ENCODE measurements at regions not wholly inside any gene's neighbourhood (a gene's known extent, or its start where the extent isn't known, plus 50 kb on each side); places are given as distances from the start of the nearest gene placed in this dataset.

- intact Hi-C loops (cut with micrococcal nuclease): no loop called here
- no peak overlapping the region for H3K4me3 Mint-ChIP-seq
- no peaks in the 10 kb centered on the region for H3K36me3 Mint-ChIP-seq
- ChIA-PET POLR2A (no interaction called here), CTCF (no interaction called here)
- H3K27ac Mint-ChIP-seq: no peak overlapping the region
- no peak for DNase-seq
- no peaks in the 10 kb centered on the region for H3K27me3 Mint-ChIP-seq
- no peaks in the 10 kb centered on the region for H3K4me1 Mint-ChIP-seq (ENCODE audit: low read depth)
- peaks cover 14% of the 10 kb centered on the region for H3K9me3 Mint-ChIP-seq
Measured at GRCh38 chr16:62974424-62974823, 938.2 kb upstream of the CDH8 start.

- Mint-ChIP-seq H3K9me3 (peaks cover 16% of the 10 kb centered on the region), H3K27me3 (no peaks in the 10 kb centered on the region), H3K4me3 (no peak overlapping the region), H3K36me3 (no peaks in the 10 kb centered on the region), H3K4me1 (ENCODE audit: low read depth) (no peaks in the 10 kb centered on the region), H3K27ac (no peak overlapping the region)
- DNase-seq: no peak
- ChIA-PET CTCF (no interaction called here), POLR2A (no interaction called here)
- intact Hi-C loops (cut with micrococcal nuclease): no loop called here
Measured at GRCh38 chr16:62970851-62971250, 934.6 kb upstream of the CDH8 start.

GRCh38 chr16:62969711-62970318, 933.6 kb upstream of the CDH8 start:
- no peaks in the 10 kb centered on the region for H3K4me1 Mint-ChIP-seq (ENCODE audit: low read depth)
- ChIA-PET CTCF (no interaction called here), POLR2A (no interaction called here)
- H3K27me3 Mint-ChIP-seq: no peaks in the 10 kb centered on the region
- intact Hi-C loops (cut with micrococcal nuclease): no loop called here
- H3K27ac Mint-ChIP-seq: no peak overlapping the region
- peaks cover 12% of the 10 kb centered on the region for H3K9me3 Mint-ChIP-seq
- DNase-seq: no peak
- H3K4me3 Mint-ChIP-seq: no peak overlapping the region
- no peaks in the 10 kb centered on the region for H3K36me3 Mint-ChIP-seq

GRCh38 chr16:62967611-62968010, 931.4 kb upstream of the CDH8 start:
- DNase-seq: no peak
- ChIA-PET CTCF (no interaction called here), POLR2A (no interaction called here)
- H3K9me3 Mint-ChIP-seq: peaks cover 14% of the 10 kb centered on the region
- H3K27me3 Mint-ChIP-seq: no peaks in the 10 kb centered on the region
- H3K36me3 Mint-ChIP-seq: no peaks in the 10 kb centered on the region
- intact Hi-C loops (cut with micrococcal nuclease): no loop called here
- no peaks in the 10 kb centered on the region for H3K4me1 Mint-ChIP-seq (ENCODE audit: low read depth)
- H3K4me3 Mint-ChIP-seq: no peak overlapping the region
- H3K27ac Mint-ChIP-seq: no peak overlapping the region

GRCh38 chr16:62967163-62967562, 930.9 kb upstream of the CDH8 start:
- Mint-ChIP-seq H3K4me1 (ENCODE audit: low read depth) (no peaks in the 10 kb centered on the region), H3K36me3 (no peaks in the 10 kb centered on the region), H3K9me3 (peaks cover 14% of the 10 kb centered on the region), H3K27me3 (no peaks in the 10 kb centered on the region), H3K27ac (no peak overlapping the region), H3K4me3 (no peak overlapping the region)
- no peak for DNase-seq
- CTCF ChIA-PET: no interaction called here
- POLR2A ChIA-PET: no interaction called here
- intact Hi-C loops (cut with micrococcal nuclease): no loop called here

GRCh38 chr16:62966626-62967025, 930.4 kb upstream of the CDH8 start:
- POLR2A ChIA-PET: no interaction called here
- Mint-ChIP-seq H3K4me3 (no peak overlapping the region), H3K9me3 (peaks cover 14% of the 10 kb centered on the region), H3K27ac (no peak overlapping the region), H3K36me3 (no peaks in the 10 kb centered on the region), H3K4me1 (ENCODE audit: low read depth) (no peaks in the 10 kb centered on the region), H3K27me3 (no peaks in the 10 kb centered on the region)
- no peak for DNase-seq
- CTCF ChIA-PET: no interaction called here
- intact Hi-C loops (cut with micrococcal nuclease): no loop called here

GRCh38 chr16:62965831-62966230, 929.6 kb upstream of the CDH8 start:
- H3K9me3 Mint-ChIP-seq: peaks cover 14% of the 10 kb centered on the region
- no peaks in the 10 kb centered on the region for H3K36me3 Mint-ChIP-seq
- H3K27ac Mint-ChIP-seq: no peak overlapping the region
- POLR2A ChIA-PET: no interaction called here
- H3K27me3 Mint-ChIP-seq: no peaks in the 10 kb centered on the region
- no peak for DNase-seq
- H3K4me3 Mint-ChIP-seq: no peak overlapping the region
- intact Hi-C loops (cut with micrococcal nuclease): no loop called here
- no peaks in the 10 kb centered on the region for H3K4me1 Mint-ChIP-seq (ENCODE audit: low read depth)
- CTCF ChIA-PET: no interaction called here

- no peak for DNase-seq
- H3K27ac Mint-ChIP-seq: no peak overlapping the region
- ChIA-PET CTCF (no interaction called here), POLR2A (no interaction called here)
- H3K4me3 Mint-ChIP-seq: no peak overlapping the region
- no peaks in the 10 kb centered on the region for H3K36me3 Mint-ChIP-seq
- no peaks in the 10 kb centered on the region for H3K4me1 Mint-ChIP-seq (ENCODE audit: low read depth)
- peaks cover 20% of the 10 kb centered on the region for H3K9me3 Mint-ChIP-seq
- intact Hi-C loops (cut with micrococcal nuclease): no loop called here
- no peaks in the 10 kb centered on the region for H3K27me3 Mint-ChIP-seq
Measured at GRCh38 chr16:62963846-62964245, 927.6 kb upstream of the CDH8 start.

- no peak for DNase-seq
- Mint-ChIP-seq H3K27me3 (no peaks in the 10 kb centered on the region), H3K4me3 (no peak overlapping the region), H3K36me3 (no peaks in the 10 kb centered on the region), H3K4me1 (ENCODE audit: low read depth) (no peaks in the 10 kb centered on the region), H3K9me3 (peaks cover 39% of the 10 kb centered on the region), H3K27ac (no peak overlapping the region)
- ChIA-PET POLR2A (no interaction called here), CTCF (no interaction called here)
- intact Hi-C loops (cut with micrococcal nuclease): no loop called here
Measured at GRCh38 chr16:62955033-62955349, 918.8 kb upstream of the CDH8 start.

- no peak for DNase-seq
- H3K27ac Mint-ChIP-seq: no peak overlapping the region
- H3K27me3 Mint-ChIP-seq: no peaks in the 10 kb centered on the region
- H3K9me3 Mint-ChIP-seq: peaks cover 34% of the 10 kb centered on the region
- ChIA-PET POLR2A (no interaction called here), CTCF (no interaction called here)
- H3K4me1 Mint-ChIP-seq (ENCODE audit: low read depth): no peaks in the 10 kb centered on the region
- no peaks in the 10 kb centered on the region for H3K36me3 Mint-ChIP-seq
- intact Hi-C loops (cut with micrococcal nuclease): no loop called here
- H3K4me3 Mint-ChIP-seq: no peak overlapping the region
Measured at GRCh38 chr16:62954144-62955032, 918.1 kb upstream of the CDH8 start.

GRCh38 chr16:62950351-62950750, 914.1 kb upstream of the CDH8 start:
- ChIA-PET CTCF (no interaction called here), POLR2A (no interaction called here)
- Mint-ChIP-seq H3K27me3 (no peaks in the 10 kb centered on the region), H3K4me3 (no peak overlapping the region), H3K9me3 (peaks cover 30% of the 10 kb centered on the region), H3K4me1 (ENCODE audit: low read depth) (no peaks in the 10 kb centered on the region), H3K36me3 (no peaks in the 10 kb centered on the region), H3K27ac (no peak overlapping the region)
- intact Hi-C loops (cut with micrococcal nuclease): no loop called here
- no peak for DNase-seq

- peaks cover 21% of the 10 kb centered on the region for H3K9me3 Mint-ChIP-seq
- no peaks in the 10 kb centered on the region for H3K36me3 Mint-ChIP-seq
- intact Hi-C loops (cut with micrococcal nuclease): no loop called here
- H3K4me3 Mint-ChIP-seq: no peak overlapping the region
- DNase-seq: no peak
- no peaks in the 10 kb centered on the region for H3K27me3 Mint-ChIP-seq
- no peak overlapping the region for H3K27ac Mint-ChIP-seq
- ChIA-PET POLR2A (no interaction called here), CTCF (no interaction called here)
- H3K4me1 Mint-ChIP-seq (ENCODE audit: low read depth): no peaks in the 10 kb centered on the region
Measured at GRCh38 chr16:62940569-62940968, 904.3 kb upstream of the CDH8 start.

- no peak overlapping the region for H3K27ac Mint-ChIP-seq
- no peak overlapping the region for H3K4me3 Mint-ChIP-seq
- no peaks in the 10 kb centered on the region for H3K27me3 Mint-ChIP-seq
- H3K4me1 Mint-ChIP-seq (ENCODE audit: low read depth): no peaks in the 10 kb centered on the region
- no peaks in the 10 kb centered on the region for H3K36me3 Mint-ChIP-seq
- peaks cover 21% of the 10 kb centered on the region for H3K9me3 Mint-ChIP-seq
- ChIA-PET POLR2A (no interaction called here), CTCF (no interaction called here)
- intact Hi-C loops (cut with micrococcal nuclease): no loop called here
- no peak for DNase-seq
Measured at GRCh38 chr16:62939687-62940086, 903.4 kb upstream of the CDH8 start.
